CD4-positive, CD25-positive, alpha-beta regulatory T cell (primary cell): ENCODE measurements at regions not wholly inside any gene's neighbourhood (a gene's known extent, or its start where the extent isn't known, plus 50 kb on each side); places are given as distances from the start of the nearest gene placed in this dataset.
A peak's percentile ranks its signal among the peaks of the same experiment; 100 is the strongest.

ENCODE experiments used
- ATAC-seq, 2 donors: fragments of 150-1000 bp; cut with Tn5 transposase; one replicate each; pipeline ENCODE4 v1.10.0; 2021; ENCODE audit warnings: low read depth in 2 of 2, moderate number of reproducible peaks in 2 of 2, moderate library complexity in 1 of 2
- DNase-seq, 3 donors: peaks; one replicate each; pipeline versions ENCODE4 v3.0.0 to v3.0.0-alpha.2; 2012 to 2022; ENCODE audit warnings: mixed read lengths in 1 of 3
- H3K27ac ChIP-seq: one replicate; pipeline ENCODE4 v1.7.0; 2013; ENCODE audit warnings: mild to moderate bottlenecking, low read length; ENCODE audit not compliant: insufficient read depth, poor library complexity, severe bottlenecking
- H3K27me3 ChIP-seq: one replicate; pipeline ENCODE4 v1.7.0; 2013; ENCODE audit warnings: low read length; ENCODE audit not compliant: control insufficient read depth, insufficient read depth
- H3K36me3 ChIP-seq: one replicate; pipeline ENCODE4 v1.7.0; 2013; ENCODE audit warnings: mild to moderate bottlenecking, low read length, moderate library complexity; ENCODE audit not compliant: control insufficient read depth, insufficient read depth
- H3K4me1 ChIP-seq: 2 replicates; pipeline ENCODE4 v1.7.0; 2013; ENCODE audit warnings: mild to moderate bottlenecking, low read length; ENCODE audit not compliant: insufficient read depth, control insufficient read depth, poor library complexity, severe bottlenecking
- H3K4me3 ChIP-seq: one replicate; pipeline ENCODE4 v1.7.0; 2013; ENCODE audit warnings: low read depth, mild to moderate bottlenecking, low read length, moderate library complexity
- H3K9me3 ChIP-seq, 2 experiments: 1 replicate in 1 of 2; 2 replicates in 1 of 2; pipeline ENCODE4 v1.7.0; 2013; ENCODE audit warnings: low read length in 2 of 2, mild to moderate bottlenecking in 1 of 2, moderate library complexity in 1 of 2; ENCODE audit not compliant: control insufficient read depth in 2 of 2
- H3K27ac Mint-ChIP-seq, 3 donors: one replicate each; pipeline ENCODE4 v1.8.0; 2020 to 2022; ENCODE audit warnings: mild to moderate bottlenecking in 3 of 3, mixed read lengths in 3 of 3, moderate library complexity in 2 of 3
- H3K27me3 Mint-ChIP-seq: one replicate; pipeline ENCODE4 v1.8.0; 2022; ENCODE audit warnings: mild to moderate bottlenecking, mixed read lengths
- H3K36me3 Mint-ChIP-seq: one replicate; pipeline ENCODE4 v1.8.0; 2020; ENCODE audit warnings: mixed read lengths
- H3K4me1 Mint-ChIP-seq, 4 donors: one replicate each; pipeline ENCODE4 v1.8.0; 2020 to 2022; ENCODE audit warnings: mixed read lengths in 4 of 4, mild to moderate bottlenecking in 1 of 4
- H3K4me3 Mint-ChIP-seq, 4 donors: one replicate each; pipeline ENCODE4 v1.8.0; 2020 to 2022; ENCODE audit warnings: mild to moderate bottlenecking in 4 of 4, mixed read lengths in 4 of 4, moderate library complexity in 3 of 4
- H3K9me3 Mint-ChIP-seq, 7 donors: one replicate each; pipeline ENCODE4 v1.8.0; 2020 to 2022; ENCODE audit warnings: mixed read lengths in 7 of 7, mild to moderate bottlenecking in 3 of 7, moderate library complexity in 2 of 7

DNA sequence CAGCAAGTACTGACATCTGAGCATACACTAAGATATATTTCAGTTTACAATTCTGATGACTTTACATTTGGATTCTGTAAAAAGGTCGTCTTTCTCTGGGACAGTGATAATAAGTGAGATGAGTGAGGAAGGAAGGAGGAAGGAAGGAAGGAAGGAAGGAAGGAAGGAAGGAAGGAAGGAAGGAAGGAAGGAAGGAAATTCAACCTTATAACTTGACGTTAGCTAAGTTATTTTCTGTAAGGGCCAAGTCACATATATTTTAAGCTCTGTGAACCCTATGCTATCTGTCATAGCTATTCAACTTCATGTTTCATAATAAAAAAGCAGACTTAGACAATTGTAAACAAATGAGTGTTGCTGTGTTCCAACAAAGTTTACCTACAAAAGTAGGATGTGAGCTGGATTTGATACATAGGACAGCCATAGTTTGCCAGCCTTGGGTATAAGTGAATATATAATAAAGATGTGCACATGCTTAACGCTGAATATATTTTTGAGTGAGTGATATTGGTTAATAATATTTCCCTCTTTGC lies 753.0 kb upstream of the NDST4 start:
- H3K4me1 ChIP-seq, result no peaks in the 10 kb centered on the region
- ATAC-seq (no peak), DNase-seq (no peak)
- no peak overlapping the region for H3K4me3 Mint-ChIP-seq
- no peaks in the 10 kb centered on the region for H3K9me3 ChIP-seq
- H3K27ac ChIP-seq, result no peak overlapping the region
- no peak overlapping the region for H3K4me3 ChIP-seq
- no peak overlapping the region for H3K27ac Mint-ChIP-seq
- H3K4me1 Mint-ChIP-seq, result no peaks in the 10 kb centered on the region
- no peaks in the 10 kb centered on the region for H3K27me3 Mint-ChIP-seq
- peaks cover 1 to 32% (median 2%) of the 10 kb centered on the region in 7 donors for H3K9me3 Mint-ChIP-seq
- no peaks in the 10 kb centered on the region for H3K27me3 ChIP-seq
- H3K36me3 Mint-ChIP-seq, result no peaks in the 10 kb centered on the region
- no peaks in the 10 kb centered on the region for H3K36me3 ChIP-seq

DNA sequence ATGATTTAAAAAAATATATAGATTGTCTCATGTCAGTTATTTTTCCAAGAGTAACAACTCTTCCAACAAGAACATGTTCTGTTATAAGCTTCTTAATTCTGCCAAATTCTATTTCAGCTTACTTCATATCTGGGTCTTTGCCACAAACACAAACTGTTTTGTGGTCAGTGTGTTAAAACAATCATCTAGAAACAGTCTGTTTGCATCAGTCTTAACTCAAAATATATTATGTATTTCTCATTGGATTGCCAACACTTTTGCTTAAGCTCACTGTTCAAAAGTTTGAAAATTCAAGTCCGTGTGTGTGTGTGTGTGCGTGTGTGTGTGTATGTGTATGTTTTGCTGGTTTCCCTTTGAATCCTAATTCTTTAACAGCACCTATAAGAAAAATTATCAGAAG lies 752.3 kb upstream of the NDST4 start:
- Mint-ChIP-seq H3K27me3 (no peaks in the 10 kb centered on the region), H3K27ac (no peak overlapping the region), H3K4me1 (no peaks in the 10 kb centered on the region), H3K4me3 (no peak overlapping the region), H3K9me3 (peaks cover 1 to 34% (median 2%) of the 10 kb centered on the region in 7 donors), H3K36me3 (no peaks in the 10 kb centered on the region)
- no peak overlapping the region for H3K27ac ChIP-seq
- no peaks in the 10 kb centered on the region for H3K36me3 ChIP-seq
- H3K27me3 ChIP-seq, result no peaks in the 10 kb centered on the region
- DNase-seq (no peak), ATAC-seq (no peak)
- no peaks in the 10 kb centered on the region for H3K4me1 ChIP-seq
- no peaks in the 10 kb centered on the region for H3K9me3 ChIP-seq
- H3K4me3 ChIP-seq, result no peak overlapping the region

- no peaks in the 10 kb centered on the region for H3K4me1 ChIP-seq
- H3K4me3 ChIP-seq, result no peak overlapping the region
- no peaks in the 10 kb centered on the region for H3K36me3 Mint-ChIP-seq
- no peaks in the 10 kb centered on the region for H3K9me3 ChIP-seq
- no peaks in the 10 kb centered on the region for H3K27me3 Mint-ChIP-seq
- H3K4me3 Mint-ChIP-seq, result no peak overlapping the region
- H3K27ac ChIP-seq, result no peak overlapping the region
- H3K27ac Mint-ChIP-seq, result no peak overlapping the region
- DNase-seq (no peak), ATAC-seq (no peak)
- H3K36me3 ChIP-seq, result no peaks in the 10 kb centered on the region
- H3K27me3 ChIP-seq, result no peaks in the 10 kb centered on the region
- H3K4me1 Mint-ChIP-seq, result no peaks in the 10 kb centered on the region
- peaks cover 0 to 21% (median 2%) of the 10 kb centered on the region in 7 donors for H3K9me3 Mint-ChIP-seq
Measured at GRCh38 chr4:115852767-115853091, 739.3 kb upstream of the NDST4 start.

DNA sequence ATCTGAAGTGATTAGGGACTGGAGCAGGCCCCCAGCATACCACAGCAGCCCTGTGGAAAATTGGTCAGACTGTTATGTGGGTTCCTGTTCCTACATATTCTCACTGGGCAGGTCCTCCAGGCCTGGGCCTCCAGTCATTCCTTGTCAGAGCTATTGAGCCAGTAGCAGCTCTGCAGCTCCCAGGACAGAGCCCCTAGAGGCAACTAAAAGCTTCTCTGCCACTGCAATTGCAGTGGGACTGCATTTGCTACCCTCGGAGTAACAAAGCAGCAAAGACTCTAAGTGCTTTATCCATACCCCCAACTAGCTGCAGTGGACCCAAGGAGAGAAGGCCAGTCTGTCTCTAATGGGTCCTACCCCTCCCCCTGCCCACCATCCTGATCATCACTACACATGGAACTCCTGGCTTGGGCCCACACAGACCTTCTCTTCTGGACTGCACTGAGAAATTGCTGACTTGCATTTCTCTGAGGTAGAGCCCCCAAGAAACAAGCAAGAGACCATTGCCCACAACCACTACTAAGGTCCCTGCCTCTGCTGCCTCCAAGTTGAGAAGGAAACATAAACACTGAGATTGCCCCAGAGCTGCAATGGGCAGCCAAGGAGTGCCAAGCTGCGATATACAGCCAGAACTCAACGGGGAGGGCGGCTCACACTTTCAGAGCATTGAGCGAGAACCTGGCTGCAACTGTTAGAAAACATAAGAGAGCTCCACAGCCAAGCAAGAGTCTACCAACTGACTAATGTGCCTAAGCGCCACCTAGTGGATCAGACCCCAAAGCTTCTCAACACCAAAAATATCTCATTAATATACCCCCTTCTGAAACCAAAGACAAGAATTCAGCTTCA lies 738.7 kb upstream of the NDST4 start:
- no peaks in the 10 kb centered on the region for H3K4me1 Mint-ChIP-seq
- no peak overlapping the region for H3K27ac Mint-ChIP-seq
- Histone ChIP-seq H3K4me1 (no peaks in the 10 kb centered on the region), H3K4me3 (no peak overlapping the region), H3K27me3 (no peaks in the 10 kb centered on the region), H3K27ac (no peak overlapping the region), H3K36me3 (no peaks in the 10 kb centered on the region), H3K9me3 (no peaks in the 10 kb centered on the region)
- no peak overlapping the region for H3K4me3 Mint-ChIP-seq
- ATAC-seq, result no peak
- DNase-seq, result peak in 1 of 3 donors; percentile 16
- H3K27me3 Mint-ChIP-seq, result no peaks in the 10 kb centered on the region
- H3K36me3 Mint-ChIP-seq, result no peaks in the 10 kb centered on the region
- peaks cover 0 to 21% (median 2%) of the 10 kb centered on the region in 7 donors for H3K9me3 Mint-ChIP-seq

- H3K36me3 ChIP-seq, result no peaks in the 10 kb centered on the region
- no peak overlapping the region for H3K27ac ChIP-seq
- H3K27me3 Mint-ChIP-seq, result no peaks in the 10 kb centered on the region
- DNase-seq (no peak), ATAC-seq (no peak)
- H3K4me3 Mint-ChIP-seq, result no peak overlapping the region
- H3K4me3 ChIP-seq, result no peak overlapping the region
- no peak overlapping the region for H3K27ac Mint-ChIP-seq
- no peaks in the 10 kb centered on the region for H3K36me3 Mint-ChIP-seq
- H3K9me3 Mint-ChIP-seq, result peaks cover 0 to 17% (median 2%) of the 10 kb centered on the region in 7 donors
- H3K4me1 ChIP-seq, result no peaks in the 10 kb centered on the region
- no peaks in the 10 kb centered on the region for H3K4me1 Mint-ChIP-seq
- H3K9me3 ChIP-seq, result no peaks in the 10 kb centered on the region
- H3K27me3 ChIP-seq, result no peaks in the 10 kb centered on the region
Measured at GRCh38 chr4:115850799-115851509, 737.5 kb upstream of the NDST4 start.

DNA sequence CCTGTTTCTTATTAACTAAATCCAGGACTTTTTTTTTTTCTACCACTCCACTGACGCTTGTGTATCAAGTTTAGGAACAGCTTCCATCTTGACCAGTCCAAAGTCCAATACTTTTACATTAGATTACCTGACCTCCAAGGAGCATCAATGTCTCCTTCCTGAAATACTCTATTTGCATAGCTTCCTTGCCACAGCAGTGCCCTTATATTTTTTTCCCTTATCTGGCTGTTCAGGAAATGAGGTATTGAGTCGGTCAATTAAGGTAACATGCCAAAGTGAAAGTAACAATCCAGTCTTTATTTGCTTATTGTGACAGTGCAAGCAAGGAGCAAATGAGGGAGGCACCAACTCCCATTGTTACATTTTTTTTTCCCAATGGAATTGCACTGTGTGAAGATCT lies 730.8 kb upstream of the NDST4 start:
- no peaks in the 10 kb centered on the region for H3K36me3 Mint-ChIP-seq
- DNase-seq, result no peak
- no peak for ATAC-seq
- H3K27ac Mint-ChIP-seq, result no peak overlapping the region
- peaks cover 0 to 12% (median 4%) of the 10 kb centered on the region in 7 donors for H3K9me3 Mint-ChIP-seq
- H3K4me3 Mint-ChIP-seq, result no peak overlapping the region
- no peak overlapping the region for H3K27ac ChIP-seq
- no peak overlapping the region for H3K4me3 ChIP-seq
- H3K4me1 ChIP-seq, result no peaks in the 10 kb centered on the region
- no peaks in the 10 kb centered on the region for H3K36me3 ChIP-seq
- no peaks in the 10 kb centered on the region for H3K27me3 ChIP-seq
- no peaks in the 10 kb centered on the region for H3K27me3 Mint-ChIP-seq
- H3K9me3 ChIP-seq, result no peaks in the 10 kb centered on the region
- H3K4me1 Mint-ChIP-seq, result no peaks in the 10 kb centered on the region

- H3K27ac ChIP-seq, result no peak overlapping the region
- H3K9me3 ChIP-seq, result no peaks in the 10 kb centered on the region
- ATAC-seq, result no peak
- H3K4me1 ChIP-seq, result no peaks in the 10 kb centered on the region
- H3K4me1 Mint-ChIP-seq, result no peaks in the 10 kb centered on the region
- no peaks in the 10 kb centered on the region for H3K36me3 ChIP-seq
- no peak overlapping the region for H3K4me3 Mint-ChIP-seq
- no peak overlapping the region for H3K27ac Mint-ChIP-seq
- H3K4me3 ChIP-seq, result no peak overlapping the region
- peaks cover 0 to 27% (median 9%) of the 10 kb centered on the region in 7 donors for H3K9me3 Mint-ChIP-seq
- H3K27me3 ChIP-seq, result no peaks in the 10 kb centered on the region
- no peak for DNase-seq
- no peaks in the 10 kb centered on the region for H3K36me3 Mint-ChIP-seq
- no peaks in the 10 kb centered on the region for H3K27me3 Mint-ChIP-seq
Measured at GRCh38 chr4:115841871-115842270, 728.5 kb upstream of the NDST4 start.
